Adipocyte (in vitro differentiated cells): ENCODE measurements at regions not wholly inside any gene's neighbourhood (a gene's known extent, or its start where the extent isn't known, plus 50 kb on each side); places are given as distances from the start of the nearest gene placed in this dataset.
"Not testable (repeated sequence)": the region's sequence is repeated elsewhere in the genome, so short reads cannot be mapped to it uniquely, and the experiment has no call there.

Source experiments
- DNase-seq: peaks from one replicate; pipeline ENCODE4 v3.0.0-alpha.2; 2015; ENCODE audit warnings: low read depth
- H3K27me3 ChIP-seq: replicated peaks from 2 replicates; pipeline ENCODE4 v1.7.0; 2013; ENCODE audit warnings: mild to moderate bottlenecking, low read length, moderate library complexity; ENCODE audit not compliant: control insufficient read depth, insufficient read depth
- H3K36me3 ChIP-seq: 2 replicates; pipeline ENCODE4 v1.7.0; 2013; ENCODE audit warnings: low read length, mild to moderate bottlenecking, moderate library complexity; ENCODE audit not compliant: control insufficient read depth, insufficient read depth, severe bottlenecking
- H3K4me1 ChIP-seq: 2 replicates; pipeline ENCODE4 v1.7.0; 2013; ENCODE audit warnings: mild to moderate bottlenecking, low read length, moderate library complexity; ENCODE audit not compliant: control insufficient read depth, insufficient read depth
- H3K4me3 ChIP-seq: 2 replicates; pipeline ENCODE4 v1.7.0; 2013; ENCODE audit warnings: mild to moderate bottlenecking, low read length, moderate library complexity
- H3K9ac ChIP-seq: 2 replicates; pipeline ENCODE4 v1.7.0; 2013; ENCODE audit warnings: mild to moderate bottlenecking, low read length, moderate library complexity
- H3K9me3 ChIP-seq: 2 replicates; pipeline ENCODE4 v1.7.0; 2013; ENCODE audit warnings: mild to moderate bottlenecking, low read length, moderate library complexity; ENCODE audit not compliant: control insufficient read depth

DNA sequence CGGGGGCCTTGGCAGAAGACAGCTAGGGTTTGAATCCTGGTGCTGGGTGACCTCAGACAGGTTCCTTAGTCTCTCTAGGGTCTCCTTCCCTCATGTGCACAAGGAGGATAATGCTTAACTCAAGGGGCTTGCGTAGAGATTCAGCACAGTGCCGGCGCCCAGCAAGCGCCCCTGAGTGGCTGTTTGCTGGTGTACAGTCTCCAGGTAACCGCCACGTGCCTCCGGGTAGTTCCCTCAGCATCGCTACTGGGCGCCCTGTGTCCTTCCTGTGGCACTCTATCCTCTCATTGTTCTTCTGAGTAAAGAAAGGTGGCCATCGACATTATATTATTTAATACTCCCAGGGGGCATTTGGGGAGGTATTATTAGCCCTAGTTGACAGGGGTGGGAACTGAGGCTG lies 80.9 kb downstream of the NENF start:
- H3K36me3 ChIP-seq: no peaks in the 10 kb centered on the region
- peaks cover 9% of the 10 kb centered on the region for H3K4me1 ChIP-seq

GRCh38 chr1:212514056-212514614 lies 81.4 kb downstream of the NENF start:
- DNase-seq: peak; percentile 23
- no peaks in the 10 kb centered on the region for H3K9me3 ChIP-seq

More for the DNA sequence above, 80.9 kb downstream of the NENF start:
- Histone ChIP-seq H3K4me3 (no peak overlapping the region), H3K9me3 (no peaks in the 10 kb centered on the region), H3K27me3 (peaks cover 40% of the 10 kb centered on the region), H3K9ac (no peak overlapping the region)
- DNase-seq: no peak

GRCh38 chr1:212514782-212515181 lies 82.1 kb downstream of the NENF start:
- peaks cover 40% of the 10 kb centered on the region for H3K27me3 ChIP-seq
- peaks cover 14% of the 10 kb centered on the region for H3K4me1 ChIP-seq
- no peak overlapping the region for H3K4me3 ChIP-seq
- H3K36me3 ChIP-seq: no peaks in the 10 kb centered on the region
- H3K9ac ChIP-seq: no peak overlapping the region
- H3K9me3 ChIP-seq: no peaks in the 10 kb centered on the region
- DNase-seq: peak; percentile 11

More at GRCh38 chr1:212514056-212514614, 81.4 kb downstream of the NENF start:
- H3K4me3 ChIP-seq: no peak overlapping the region
- peaks cover 40% of the 10 kb centered on the region for H3K27me3 ChIP-seq
- H3K9ac ChIP-seq: no peak overlapping the region
- H3K4me1 ChIP-seq: peaks cover 14% of the 10 kb centered on the region
- H3K36me3 ChIP-seq: no peaks in the 10 kb centered on the region

DNA sequence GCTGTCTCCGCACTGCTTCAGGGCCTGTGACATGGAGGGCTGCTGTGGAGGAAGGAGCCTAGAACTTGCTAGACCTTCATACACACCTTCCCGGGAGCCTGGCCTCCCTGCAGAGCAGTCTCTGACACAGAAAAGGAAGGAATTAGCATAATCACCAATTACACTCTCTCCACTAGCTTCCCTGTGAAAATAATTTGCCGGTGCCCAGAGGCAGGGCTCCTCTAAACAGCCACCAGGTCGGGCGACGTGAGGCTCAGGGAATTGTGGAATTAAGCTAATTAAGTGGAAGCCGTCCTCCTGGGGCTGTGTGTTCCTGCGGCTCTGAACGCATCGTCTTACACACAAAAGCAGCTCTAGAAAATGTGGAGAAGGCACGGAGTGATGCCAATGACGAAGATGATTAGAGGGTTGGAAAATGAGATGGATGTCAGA lies 82.6 kb downstream of the NENF start:
- no peak for DNase-seq
- H3K4me3 ChIP-seq: no peak overlapping the region
- peaks cover 41% of the 10 kb centered on the region for H3K27me3 ChIP-seq
- peaks cover 14% of the 10 kb centered on the region for H3K4me1 ChIP-seq
- H3K9me3 ChIP-seq: no peaks in the 10 kb centered on the region
- no peaks in the 10 kb centered on the region for H3K36me3 ChIP-seq
- H3K9ac ChIP-seq: no peak overlapping the region

DNA sequence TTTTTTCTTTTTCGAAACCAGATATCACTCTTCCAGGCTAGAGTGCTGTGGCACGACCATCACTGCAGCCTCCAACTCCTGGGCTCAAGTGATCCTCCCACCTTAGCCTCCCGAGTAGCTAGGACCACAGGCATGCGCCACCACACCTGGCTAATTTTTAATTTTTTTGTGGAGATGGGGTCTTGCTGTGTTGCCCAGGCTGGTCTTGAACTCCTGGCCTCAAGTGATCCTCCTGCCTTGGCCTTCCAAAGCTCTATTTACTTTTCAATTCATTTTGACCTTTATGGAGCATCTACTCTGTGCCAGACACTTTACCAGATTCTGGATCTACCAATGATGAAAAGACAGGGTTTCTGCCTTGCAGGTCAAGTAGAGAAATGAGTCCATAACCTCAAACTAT lies 83.3 kb downstream of the NENF start:
- not testable (repeated sequence) for H3K4me3 ChIP-seq, H3K9ac ChIP-seq, H3K36me3 ChIP-seq, H3K9me3 ChIP-seq, DNase-seq
- Histone ChIP-seq H3K4me1 (peaks cover 14% of the 10 kb centered on the region), H3K27me3 (peaks cover 41% of the 10 kb centered on the region)

DNA sequence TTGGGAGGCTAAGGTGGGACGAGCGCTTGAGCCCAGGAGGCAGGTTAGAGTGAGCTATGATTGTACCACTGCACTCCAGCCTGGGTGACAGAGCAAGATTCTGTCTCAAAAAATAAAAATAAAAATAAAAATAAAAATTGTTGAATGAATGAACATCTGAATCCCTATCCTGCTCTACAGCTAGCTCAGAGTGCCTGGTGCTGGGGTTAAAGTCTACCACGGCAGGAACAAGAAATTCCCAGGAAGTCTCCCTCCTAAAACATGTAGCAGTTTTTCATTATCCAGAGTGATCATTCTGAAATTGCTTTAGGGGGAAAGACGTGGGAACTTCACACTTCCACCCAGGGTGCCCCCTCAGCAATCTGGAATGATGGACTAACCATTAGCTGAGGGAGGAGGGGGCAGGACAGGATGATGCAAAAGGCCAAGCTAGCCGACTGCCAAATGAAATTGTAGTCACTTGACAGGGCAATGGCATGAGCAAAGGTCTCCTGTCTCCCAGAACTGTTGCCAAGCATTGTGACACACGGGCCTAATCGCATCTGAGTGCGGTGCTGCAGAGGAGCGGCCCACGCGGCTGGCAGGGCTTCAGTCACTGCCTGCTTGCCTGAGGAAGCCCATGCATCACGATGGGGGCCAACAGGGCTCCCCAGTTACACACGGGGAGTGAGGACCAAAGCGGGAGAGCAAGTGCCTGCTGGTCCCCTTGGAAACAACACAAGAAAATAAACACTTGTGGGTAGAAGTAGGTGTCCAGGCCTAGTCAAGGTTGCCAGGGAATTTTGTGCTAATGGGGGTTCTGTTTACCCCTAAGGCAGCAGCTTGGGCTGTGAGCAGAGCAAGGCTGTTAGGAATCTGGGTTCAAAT lies 85.7 kb downstream of the NENF start:
- peak; percentile 68 for DNase-seq

GRCh38 chr1:212519131-212519530 lies 86.4 kb downstream of the NENF start:
- no peak for DNase-seq
- no peak overlapping the region for H3K4me3 ChIP-seq
- peaks cover 9% of the 10 kb centered on the region for H3K4me1 ChIP-seq
- no peaks in the 10 kb centered on the region for H3K9me3 ChIP-seq
- H3K36me3 ChIP-seq: no peaks in the 10 kb centered on the region
- peaks cover 27% of the 10 kb centered on the region for H3K27me3 ChIP-seq
- H3K9ac ChIP-seq: no peak overlapping the region

More for the DNA sequence above, 85.7 kb downstream of the NENF start:
- Histone ChIP-seq H3K4me1 (peaks cover 9% of the 10 kb centered on the region), H3K27me3 (peaks cover 34% of the 10 kb centered on the region), H3K36me3 (no peaks in the 10 kb centered on the region), H3K9me3 (no peaks in the 10 kb centered on the region), H3K4me3 (no peak overlapping the region), H3K9ac (no peak overlapping the region)

- DNase-seq: no peak
- no peak overlapping the region for H3K9ac ChIP-seq
- peaks cover 21% of the 10 kb centered on the region for H3K27me3 ChIP-seq
- no peaks in the 10 kb centered on the region for H3K36me3 ChIP-seq
- H3K4me1 ChIP-seq: peaks cover 10% of the 10 kb centered on the region
- no peaks in the 10 kb centered on the region for H3K9me3 ChIP-seq
- H3K4me3 ChIP-seq: no peak overlapping the region
Observed at GRCh38 chr1:212520299-212520698, 87.6 kb downstream of the NENF start.

- Histone ChIP-seq H3K36me3 (no peaks in the 10 kb centered on the region), H3K4me1 (peaks cover 14% of the 10 kb centered on the region), H3K4me3 (no peak overlapping the region), H3K9ac (no peak overlapping the region), H3K27me3 (peaks cover 17% of the 10 kb centered on the region), H3K9me3 (no peaks in the 10 kb centered on the region)
- DNase-seq: no peak
Observed at GRCh38 chr1:212520746-212521145, 87.8 kb upstream of the ATF3 start.

GRCh38 chr1:212525479-212526110 lies 83.0 kb upstream of the ATF3 start:
- H3K27me3 ChIP-seq: peaks cover 10% of the 10 kb centered on the region
- peak; percentile 31 for DNase-seq

DNA sequence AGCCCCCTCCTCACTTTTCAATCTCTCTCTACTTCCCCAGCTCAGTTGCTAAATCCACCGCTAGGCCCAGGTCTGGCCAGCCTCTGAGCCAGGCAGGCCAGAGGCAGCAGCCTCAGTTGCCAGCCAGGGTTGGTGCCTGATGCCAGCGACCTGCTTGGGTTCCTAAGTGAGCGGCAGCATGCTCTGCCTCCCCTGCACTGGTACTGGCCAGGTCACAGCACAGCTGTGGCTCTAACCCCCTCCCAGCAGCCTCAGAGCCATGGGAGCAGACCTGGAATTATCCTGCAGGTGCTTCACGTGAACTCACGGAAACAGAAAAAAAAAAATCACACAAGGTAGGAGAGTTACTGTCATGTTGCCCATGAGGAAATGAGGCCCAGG lies 82.5 kb upstream of the ATF3 start:
- H3K9me3 ChIP-seq: no peaks in the 10 kb centered on the region
- no peak for DNase-seq
- H3K36me3 ChIP-seq: no peaks in the 10 kb centered on the region
- H3K27me3 ChIP-seq: peaks cover 8% of the 10 kb centered on the region
- H3K9ac ChIP-seq: no peak overlapping the region
- H3K4me1 ChIP-seq: peaks cover 13% of the 10 kb centered on the region
- H3K4me3 ChIP-seq: no peak overlapping the region

More at GRCh38 chr1:212525479-212526110, 83.0 kb upstream of the ATF3 start:
- Histone ChIP-seq H3K4me1 (peaks cover 13% of the 10 kb centered on the region), H3K9me3 (no peaks in the 10 kb centered on the region), H3K9ac (no peak overlapping the region), H3K36me3 (no peaks in the 10 kb centered on the region), H3K4me3 (no peak overlapping the region)
